Hematopoietic multipotent progenitor cell (in vitro differentiated cells): ENCODE measurements at regions not wholly inside any gene's neighbourhood (a gene's known extent, or its start where the extent isn't known, plus 50 kb on each side); places are given as distances from the start of the nearest gene placed in this dataset.
"Not testable (repeated sequence)": the region's sequence is repeated elsewhere in the genome, so short reads cannot be mapped to it uniquely, and the experiment has no call there.

Experiments
- DNase-seq, 3 donors: peaks; one replicate each; pipeline ENCODE4 v3.0.0-alpha.2; 2011 to 2015; ENCODE audit warnings: low read depth in 2 of 3, low spot score in 2 of 3

GRCh38 chr12:58009405-58010195 lies 68.2 kb downstream of the ATP23 start:
- no peak for DNase-seq

- no peak for DNase-seq
Observed at GRCh38 chr12:58011676-58012075, 70.3 kb downstream of the ATP23 start.

- DNase-seq = not testable (repeated sequence)
Observed at GRCh38 chr12:58022379-58023020, 81.1 kb downstream of the ATP23 start.

- no peak for DNase-seq
Observed at GRCh38 chr12:58025431-58025830, 84.1 kb downstream of the ATP23 start.

GRCh38 chr12:58026426-58026825 lies 85.1 kb downstream of the ATP23 start:
- no peak for DNase-seq

GRCh38 chr12:58026897-58027891 lies 85.8 kb downstream of the ATP23 start:
- DNase-seq = no peak

GRCh38 chr12:58028294-58028693 lies 86.9 kb downstream of the ATP23 start:
- DNase-seq = no peak

GRCh38 chr12:58029260-58029659 lies 87.9 kb downstream of the ATP23 start:
- no peak for DNase-seq

GRCh38 chr12:58030566-58031279 lies 89.4 kb downstream of the ATP23 start:
- no peak for DNase-seq

- DNase-seq = no peak
Observed at GRCh38 chr12:58032156-58032555, 90.8 kb downstream of the ATP23 start.

GRCh38 chr12:58033831-58034230 lies 92.5 kb downstream of the ATP23 start:
- no peak for DNase-seq

- DNase-seq = no peak
Observed at GRCh38 chr12:58034311-58034710, 92.9 kb downstream of the ATP23 start.

GRCh38 chr12:58034712-58035111 lies 93.3 kb downstream of the ATP23 start:
- DNase-seq = no peak

- no peak for DNase-seq
Observed at GRCh38 chr12:58041441-58041840, 100.1 kb downstream of the ATP23 start.

GRCh38 chr12:58044966-58045365 lies 103.6 kb downstream of the ATP23 start:
- no peak for DNase-seq

- no peak for DNase-seq
Observed at GRCh38 chr12:58046271-58046670, 104.9 kb downstream of the ATP23 start.

- DNase-seq = no peak
Observed at GRCh38 chr12:58051378-58051777, 110.0 kb downstream of the ATP23 start.

GRCh38 chr12:58064666-58065065 lies 123.3 kb downstream of the ATP23 start:
- DNase-seq = no peak

GRCh38 chr12:58066296-58066695 lies 124.9 kb downstream of the ATP23 start:
- DNase-seq = no peak

- no peak for DNase-seq
Observed at GRCh38 chr12:58067610-58068387, 126.4 kb downstream of the ATP23 start.
